ENCODE measurements at regions not wholly inside any gene's neighbourhood (a gene's known extent, or its start where the extent isn't known, plus 50 kb on each side); places are given as distances from the start of the nearest gene placed in this dataset.

DNA sequence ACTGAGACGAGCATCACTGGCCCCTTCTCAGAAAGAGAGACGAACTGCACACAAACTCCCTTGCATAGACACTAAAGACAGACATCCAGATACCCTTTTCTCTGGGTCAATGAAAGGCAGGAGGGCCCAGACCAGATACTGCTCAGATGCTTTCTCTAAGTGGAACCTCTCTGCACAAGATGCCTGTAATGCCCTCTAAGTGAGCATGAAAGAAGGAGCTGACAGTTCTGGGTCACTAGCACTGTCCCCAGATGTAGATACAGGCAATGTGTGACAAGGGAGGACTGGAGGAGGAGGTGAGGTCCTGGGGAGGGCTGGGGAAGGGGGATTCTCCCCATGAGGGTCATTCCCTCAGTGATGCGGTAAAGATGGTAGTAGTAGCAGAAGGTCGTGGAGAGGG lies 501.0 kb upstream of the CDH11 start:
- FAIRE-seq, result no peak
- CTCF ChIA-PET (ENCODE audit: low intra/inter-chr PET ratio, low total read pairs), result no interaction called here
- intact Hi-C loops (cut with micrococcal nuclease; ENCODE audit: unreplicated experiment), result no loop called here

DNA sequence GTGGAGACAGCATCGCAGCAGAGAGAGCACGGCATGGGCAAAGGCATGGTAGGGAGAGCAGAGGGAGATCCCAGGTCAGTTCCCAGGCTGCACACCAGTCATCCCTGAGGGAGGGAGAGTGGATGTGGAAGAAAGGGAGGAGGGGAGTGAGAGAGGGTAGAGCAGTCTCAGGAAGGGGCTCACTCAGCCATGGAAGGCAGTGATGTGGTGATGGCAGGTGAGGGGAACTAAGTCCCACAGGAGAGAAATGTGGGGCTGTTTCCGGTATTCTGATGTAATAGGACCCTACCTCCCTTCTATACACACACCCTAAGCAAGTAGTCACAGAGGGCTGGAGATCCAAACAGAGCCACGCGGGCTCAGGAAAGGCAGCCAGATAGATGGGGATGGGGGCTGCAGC lies 500.3 kb upstream of the CDH11 start:
- no peak for DNase-seq (ENCODE audit: low spot score)

More for the DNA sequence above, 501.0 kb upstream of the CDH11 start:
- TF ChIP-seq ISL2 (CRISPR knock-in tag; IDR thresholded peaks at IDR 0.05) (no peak), ATF1 (CRISPR knock-in tag; IDR thresholded peaks at IDR 0.05) (no peak), MYNN (CRISPR knock-in tag; IDR thresholded peaks at IDR 0.05; ENCODE audit: low read depth) (no peak), KLF16 (CRISPR knock-in tag; IDR thresholded peaks at IDR 0.05) (no peak), ZNF329 (CRISPR knock-in tag; IDR thresholded peaks at IDR 0.05; ENCODE audit: low read depth) (no peak), ZSCAN30 (CRISPR knock-in tag; IDR thresholded peaks at IDR 0.05) (no peak), ZNF432 (CRISPR knock-in tag; IDR thresholded peaks at IDR 0.05; ENCODE audit: borderline replicate concordance) (no peak), HOXD1 (CRISPR knock-in tag; IDR thresholded peaks at IDR 0.05) (no peak), ZNF562 (CRISPR knock-in tag; IDR thresholded peaks at IDR 0.05; ENCODE audit: borderline replicate concordance) (no peak), SMAD3 (CRISPR knock-in tag; IDR thresholded peaks at IDR 0.05) (no peak)
- TF ChIP-seq, protein P1, sequence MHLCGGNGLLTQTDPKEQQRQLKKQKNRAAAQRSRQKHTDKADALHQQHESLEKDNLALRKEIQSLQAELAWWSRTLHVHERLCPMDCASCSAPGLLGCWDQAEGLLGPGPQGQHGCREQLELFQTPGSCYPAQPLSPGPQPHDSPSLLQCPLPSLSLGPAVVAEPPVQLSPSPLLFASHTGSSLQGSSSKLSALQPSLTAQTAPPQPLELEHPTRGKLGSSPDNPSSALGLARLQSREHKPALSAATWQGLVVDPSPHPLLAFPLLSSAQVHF (CRISPR knock-in tag; IDR thresholded peaks at IDR 0.05), result no peak
- no peaks in the 10 kb centered on the region for H3K9me3 ChIP-seq (ENCODE audit: low read length)
- no peaks in the 10 kb centered on the region for H4K20me1 ChIP-seq (ENCODE audit: insufficient read depth, low read length)
- no peak for DNase-seq (ENCODE audit: low spot score)
- H3K9ac ChIP-seq (ENCODE audit: insufficient read depth, low read depth, low read length), result no peak overlapping the region
- H2AFZ ChIP-seq (ENCODE audit: low read length), result no peak overlapping the region
- no peaks in the 10 kb centered on the region for H3K36me3 ChIP-seq (replicated peaks in 1 of 2; ENCODE audit: control insufficient read depth in 1 of 2, insufficient read depth in 2 of 2, low read length in 2 of 2)
- no peak overlapping the region for H3K4me2 ChIP-seq (ENCODE audit: low read depth, low read length)
- ATAC-seq, result no peak
- peaks cover 0 to 9% of the 10 kb centered on the region in 2 experiments; a peak in 2 of 5 replicates for H3K27me3 ChIP-seq (ENCODE audit: control insufficient read depth in 1 of 2, insufficient read depth in 2 of 2, low read length in 2 of 2)
- in situ Hi-C loops (cut with HindIII; ENCODE audit: extremely low pct_ligation_motif_present, low pct_unique_long_range_greater_than_20kb), result no loop called here
- no peak overlapping the region for H3K4me3 ChIP-seq (replicated peaks in 1 of 3; ENCODE audit: insufficient read depth in 1 of 3, low read depth in 2 of 3, low read length in 3 of 3)
- H3K4me1 ChIP-seq (ENCODE audit: insufficient read depth, low read length), result no peaks in the 10 kb centered on the region
- no peak overlapping the region for H3K27ac ChIP-seq (ENCODE audit: extremely low read length, insufficient read depth, low read length)
- no peaks in the 10 kb centered on the region for H3K79me2 ChIP-seq (ENCODE audit: insufficient read depth, low read length)
- POLR2A ChIA-PET, result no interaction called here
- BruUV-seq (replicated peaks), result no TSS peak
- whole genome bisulfite sequencing (ENCODE audit: low lambda C conversion rate), result 30% methylated on average over 4 of the region's 4 CpGs

More for the DNA sequence above, 500.3 kb upstream of the CDH11 start:
- Histone ChIP-seq H3K79me2 (ENCODE audit: insufficient read depth, low read length) (no peaks in the 10 kb centered on the region), H2AFZ (ENCODE audit: low read length) (no peak overlapping the region), H3K4me1 (ENCODE audit: insufficient read depth, low read length) (no peaks in the 10 kb centered on the region), H3K9me3 (ENCODE audit: low read length) (no peaks in the 10 kb centered on the region), H3K36me3 (replicated peaks in 1 of 2; ENCODE audit: control insufficient read depth in 1 of 2, insufficient read depth in 2 of 2, low read length in 2 of 2) (no peaks in the 10 kb centered on the region), H3K4me3 (replicated peaks in 1 of 3; ENCODE audit: insufficient read depth in 1 of 3, low read depth in 2 of 3, low read length in 3 of 3) (no peak overlapping the region), H4K20me1 (ENCODE audit: insufficient read depth, low read length) (no peaks in the 10 kb centered on the region), H3K27ac (ENCODE audit: extremely low read length, insufficient read depth, low read length) (no peak overlapping the region), H3K4me2 (ENCODE audit: low read depth, low read length) (no peak overlapping the region), H3K27me3 (ENCODE audit: control insufficient read depth in 1 of 2, insufficient read depth in 2 of 2, low read length in 2 of 2) (peaks cover 0 to 9% of the 10 kb centered on the region in 2 experiments; a peak in 2 of 5 replicates), H3K9ac (ENCODE audit: insufficient read depth, low read depth, low read length) (no peak overlapping the region)
- in situ Hi-C loops (cut with HindIII; ENCODE audit: extremely low pct_ligation_motif_present, low pct_unique_long_range_greater_than_20kb) (no loop called here), intact Hi-C loops (cut with micrococcal nuclease; ENCODE audit: unreplicated experiment) (no loop called here)
- BruUV-seq (replicated peaks), result no TSS peak
- ChIA-PET CTCF (ENCODE audit: low intra/inter-chr PET ratio, low total read pairs) (no interaction called here), POLR2A (no interaction called here)
- TF ChIP-seq ZNF143 (CRISPR knock-in tag; IDR thresholded peaks at IDR 0.05) (no peak), KDM1A (CRISPR knock-in tag; IDR thresholded peaks at IDR 0.05) (no peak), RAD51 (IDR thresholded peaks at IDR 0.05; ENCODE audit: borderline replicate concordance) (no peak), PAWR (CRISPR knock-in tag; IDR thresholded peaks at IDR 0.05; ENCODE audit: borderline replicate concordance) (no peak), ARNT2 (CRISPR knock-in tag; IDR thresholded peaks at IDR 0.05; ENCODE audit: low read depth) (no peak)
- no peak for ATAC-seq
- 25% methylated on average over 5 of the region's 5 CpGs for WGBS (ENCODE audit: low lambda C conversion rate)
- FAIRE-seq, result no peak
